Activated naive CD4-positive, alpha-beta T cell treated with anti-CD3 and anti-CD28 coated beads for 36 hours (primary cell): ENCODE measurements at regions not wholly inside any gene's neighbourhood (a gene's known extent, or its start where the extent isn't known, plus 50 kb on each side); places are given as distances from the start of the nearest gene placed in this dataset.

Experiments
- CTCF ChIA-PET: fragments of 350-600 bp; sonication (Branson Sonifier 250); formaldehyde crosslinking; loops from one replicate; lab custom pipeline; 2021; ENCODE audit warnings: antibody characterized with exemption; lab: Charles Lee
- DNase-seq: peaks from one replicate; pipeline ENCODE4 v3.0.0-alpha.2; 2020
- H3K27ac Mint-ChIP-seq: one replicate; pipeline ENCODE4 v1.8.0; 2021; ENCODE audit warnings: mild to moderate bottlenecking, mixed read lengths
- H3K27me3 Mint-ChIP-seq: one replicate; pipeline ENCODE4 v1.8.0; 2021; ENCODE audit warnings: low read depth, mixed read lengths
- H3K36me3 Mint-ChIP-seq: one replicate; pipeline ENCODE4 v1.8.0; 2021; ENCODE audit warnings: low read depth, mixed read lengths
- H3K4me1 Mint-ChIP-seq: one replicate; pipeline ENCODE4 v1.8.0; 2021; ENCODE audit warnings: low read depth, mixed read lengths
- H3K4me3 Mint-ChIP-seq: one replicate; pipeline ENCODE4 v1.8.0; 2021; ENCODE audit warnings: mild to moderate bottlenecking, moderate library complexity, mixed read lengths
- H3K9me3 Mint-ChIP-seq: one replicate; pipeline ENCODE4 v1.8.0; 2021; ENCODE audit warnings: mixed read lengths
- intact Hi-C: fragments of 100-400 bp; cut with micrococcal nuclease; formaldehyde crosslinking; loops from one replicate; pipeline ENCODE4 v1.15.1; 2023

DNA sequence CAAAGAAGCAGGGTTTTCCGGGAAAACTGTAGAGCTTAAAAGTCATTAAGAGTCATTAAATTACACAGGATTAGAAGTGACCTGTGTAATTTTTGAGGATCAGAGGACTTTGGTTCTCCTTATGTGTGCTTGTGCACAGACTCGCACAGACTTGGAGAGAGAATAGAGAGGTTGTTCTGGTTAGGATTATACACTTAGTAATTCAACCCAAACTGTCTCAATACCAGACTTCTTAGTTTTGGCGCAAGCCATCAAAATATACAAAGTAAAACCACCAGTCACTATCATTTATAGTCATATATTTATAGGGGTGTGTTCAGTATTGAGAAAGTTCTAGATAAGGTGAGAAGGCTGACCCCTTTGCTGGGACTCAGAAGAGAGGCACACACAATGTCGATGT, 112.3 kb downstream of the HLX start:
- Mint-ChIP-seq H3K4me3 (no peak overlapping the region), H3K4me1 (no peaks in the 10 kb centered on the region), H3K9me3 (no peaks in the 10 kb centered on the region), H3K27me3 (peaks cover 2% of the 10 kb centered on the region), H3K27ac (no peak overlapping the region), H3K36me3 (no peaks in the 10 kb centered on the region)
- DNase-seq: no peak
- intact Hi-C loops: no loop called here
- CTCF ChIA-PET: no interaction called here

- DNase-seq: no peak
- Mint-ChIP-seq H3K4me1 (no peaks in the 10 kb centered on the region), H3K36me3 (no peaks in the 10 kb centered on the region), H3K27me3 (peaks cover 2% of the 10 kb centered on the region), H3K27ac (no peak overlapping the region), H3K4me3 (no peak overlapping the region), H3K9me3 (no peaks in the 10 kb centered on the region)
- intact Hi-C loops: no loop called here
- CTCF ChIA-PET: interaction anchor here (0.5 kb wide), 1 partner anchor 235 kb away, joined by 3 read pairs; no protein-coding TSS in a partner anchor
Observed at GRCh38 chr1:220991959-220992704, 112.9 kb downstream of the HLX start.

GRCh38 chr1:220992705-220993052, 113.4 kb downstream of the HLX start:
- CTCF ChIA-PET: interaction anchor here (0.5 kb wide), 1 partner anchor 236 kb away, joined by 3 read pairs; no protein-coding TSS in a partner anchor
- Mint-ChIP-seq H3K4me3 (no peak overlapping the region), H3K4me1 (no peaks in the 10 kb centered on the region), H3K27me3 (peaks cover 2% of the 10 kb centered on the region), H3K36me3 (no peaks in the 10 kb centered on the region), H3K9me3 (no peaks in the 10 kb centered on the region), H3K27ac (no peak overlapping the region)
- no peak for DNase-seq
- intact Hi-C loops: no loop called here

GRCh38 chr1:220994671-220995070, 115.4 kb downstream of the HLX start:
- no peaks in the 10 kb centered on the region for H3K4me1 Mint-ChIP-seq
- H3K36me3 Mint-ChIP-seq: no peaks in the 10 kb centered on the region
- H3K27me3 Mint-ChIP-seq: peaks cover 6% of the 10 kb centered on the region
- CTCF ChIA-PET: no interaction called here
- no peak overlapping the region for H3K4me3 Mint-ChIP-seq
- no peak for DNase-seq
- intact Hi-C loops: no loop called here
- H3K27ac Mint-ChIP-seq: no peak overlapping the region
- H3K9me3 Mint-ChIP-seq: no peaks in the 10 kb centered on the region

- CTCF ChIA-PET: no interaction called here
- Mint-ChIP-seq H3K4me3 (no peak overlapping the region), H3K9me3 (no peaks in the 10 kb centered on the region), H3K27ac (no peak overlapping the region), H3K36me3 (no peaks in the 10 kb centered on the region), H3K27me3 (peaks cover 6% of the 10 kb centered on the region), H3K4me1 (no peaks in the 10 kb centered on the region)
- intact Hi-C loops: no loop called here
- no peak for DNase-seq
Observed at GRCh38 chr1:220997791-220998190, 118.5 kb downstream of the HLX start.

- Mint-ChIP-seq H3K27me3 (peaks cover 4% of the 10 kb centered on the region), H3K27ac (no peak overlapping the region), H3K4me3 (no peak overlapping the region), H3K36me3 (no peaks in the 10 kb centered on the region), H3K4me1 (no peaks in the 10 kb centered on the region), H3K9me3 (no peaks in the 10 kb centered on the region)
- CTCF ChIA-PET: no interaction called here
- intact Hi-C loops: no loop called here
- no peak for DNase-seq
Observed at GRCh38 chr1:220999872-221000863, 120.9 kb downstream of the HLX start.

DNA sequence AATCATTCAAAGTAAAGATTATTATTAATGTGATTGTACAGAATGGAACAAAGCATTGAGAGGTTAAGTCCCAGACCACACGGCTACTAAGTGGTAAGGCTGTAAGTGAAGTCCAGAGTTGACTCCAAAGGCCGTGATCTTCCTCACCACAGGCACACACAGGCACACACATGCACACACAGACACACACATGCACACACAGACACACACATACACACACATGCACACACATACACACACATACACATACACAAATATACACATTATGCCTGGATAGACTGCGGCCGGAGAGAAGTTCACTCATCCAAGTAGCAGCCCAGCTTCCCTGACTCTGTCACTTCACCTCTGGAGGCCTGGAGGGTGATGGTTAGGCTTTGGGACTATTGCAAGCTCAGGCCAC, 121.9 kb downstream of the HLX start:
- Mint-ChIP-seq H3K4me3 (no peak overlapping the region), H3K4me1 (no peaks in the 10 kb centered on the region), H3K27ac (no peak overlapping the region), H3K9me3 (no peaks in the 10 kb centered on the region), H3K36me3 (no peaks in the 10 kb centered on the region), H3K27me3 (peaks cover 4% of the 10 kb centered on the region)
- intact Hi-C loops: no loop called here
- no peak for DNase-seq
- CTCF ChIA-PET: no interaction called here

GRCh38 chr1:221002601-221003000, 123.4 kb downstream of the HLX start:
- Mint-ChIP-seq H3K27me3 (peaks cover 4% of the 10 kb centered on the region), H3K4me1 (no peaks in the 10 kb centered on the region), H3K36me3 (no peaks in the 10 kb centered on the region), H3K27ac (no peak overlapping the region), H3K4me3 (no peak overlapping the region), H3K9me3 (no peaks in the 10 kb centered on the region)
- intact Hi-C loops: no loop called here
- CTCF ChIA-PET: no interaction called here
- no peak for DNase-seq

DNA sequence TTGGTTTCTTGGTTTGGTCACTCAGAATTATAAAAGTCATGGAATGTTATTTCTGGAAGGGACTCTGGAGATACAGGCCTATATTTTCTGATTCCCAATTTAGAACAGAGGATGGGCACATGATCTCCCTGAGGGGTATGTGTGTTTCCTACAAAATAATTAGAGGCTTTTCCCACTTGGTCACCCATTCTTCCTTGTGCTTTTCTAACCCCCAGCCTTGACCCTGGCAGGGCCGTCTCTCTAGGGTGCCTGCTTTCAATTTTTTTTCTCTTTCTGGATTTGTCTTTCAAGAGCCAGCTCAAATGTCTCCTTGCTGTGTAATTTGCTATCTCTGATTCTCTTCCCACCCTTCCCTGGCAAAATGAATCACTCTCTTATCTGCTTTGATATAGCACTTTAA, 131.9 kb downstream of the HLX start:
- H3K36me3 Mint-ChIP-seq: no peaks in the 10 kb centered on the region
- H3K4me3 Mint-ChIP-seq: no peak overlapping the region
- no peaks in the 10 kb centered on the region for H3K4me1 Mint-ChIP-seq
- H3K9me3 Mint-ChIP-seq: no peaks in the 10 kb centered on the region
- DNase-seq: no peak
- no peak overlapping the region for H3K27ac Mint-ChIP-seq
- CTCF ChIA-PET: no interaction called here
- intact Hi-C loops: no loop called here
- peaks cover 9% of the 10 kb centered on the region for H3K27me3 Mint-ChIP-seq

DNA sequence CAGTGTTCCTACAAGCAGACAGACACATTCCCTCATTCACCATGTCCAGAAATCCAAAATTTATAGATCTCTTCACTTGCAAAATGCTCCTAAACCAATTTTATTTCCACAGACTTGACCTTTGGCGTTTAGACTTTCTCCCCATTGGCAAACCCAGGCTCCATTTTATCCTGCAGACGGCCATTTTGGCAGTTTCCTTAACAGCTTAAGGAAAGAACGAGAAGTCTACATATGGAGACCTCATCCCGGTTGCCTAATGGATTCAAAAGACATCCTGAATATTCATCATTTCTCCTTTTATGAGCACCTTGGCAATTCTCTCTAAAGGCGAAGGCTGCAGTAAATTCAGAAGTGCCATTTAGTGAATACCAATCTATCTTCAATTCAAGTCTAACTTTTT, 132.9 kb downstream of the HLX start:
- Mint-ChIP-seq H3K9me3 (no peaks in the 10 kb centered on the region), H3K4me3 (no peak overlapping the region), H3K36me3 (no peaks in the 10 kb centered on the region), H3K4me1 (no peaks in the 10 kb centered on the region), H3K27ac (no peak overlapping the region), H3K27me3 (peaks cover 9% of the 10 kb centered on the region)
- DNase-seq: no peak
- CTCF ChIA-PET: no interaction called here
- intact Hi-C loops: no loop called here

DNA sequence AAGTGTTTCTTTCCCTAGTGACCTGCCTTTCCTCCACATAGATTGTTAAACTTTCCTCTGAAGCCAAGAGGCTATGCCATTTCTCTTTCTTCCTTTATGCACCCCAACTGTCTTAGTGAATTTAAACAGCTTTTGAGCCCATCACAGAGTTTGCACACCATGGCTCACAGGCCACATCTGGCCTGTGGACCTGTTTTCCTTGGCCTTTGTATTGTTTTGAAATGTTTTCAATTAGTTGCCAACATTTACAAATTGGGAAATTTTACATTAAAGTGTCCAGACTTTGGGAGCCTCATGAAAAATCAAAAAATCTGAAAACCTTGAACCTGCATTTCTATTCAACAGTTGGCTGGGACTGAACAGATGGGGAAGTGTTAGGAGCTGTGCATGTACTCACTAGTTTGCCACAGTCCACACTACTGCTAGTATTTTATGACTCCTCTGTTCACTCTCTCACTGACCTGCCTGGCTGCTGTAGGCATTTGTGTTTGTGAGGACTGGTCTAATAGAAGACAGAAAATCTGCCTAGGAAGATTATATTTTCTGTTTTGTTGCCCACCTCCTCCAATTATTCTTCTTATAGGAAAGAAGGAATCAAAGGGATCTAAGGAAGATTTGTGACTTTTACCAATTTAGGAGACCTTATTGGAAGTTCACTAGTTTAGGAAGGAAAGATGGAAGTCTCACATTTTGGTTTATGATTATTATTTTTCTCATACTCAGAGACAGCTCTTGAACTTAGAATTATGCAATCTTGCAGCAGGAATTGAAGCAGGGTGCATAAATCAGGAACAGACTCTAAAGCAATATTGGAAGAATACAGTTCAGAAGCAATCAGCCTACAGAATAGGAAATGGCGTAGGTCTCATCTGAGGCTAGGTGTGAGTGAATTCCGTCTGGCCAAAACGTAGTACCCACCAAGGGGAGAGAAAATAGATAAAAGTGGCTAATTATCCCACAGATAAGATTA, 134.7 kb downstream of the HLX start:
- H3K4me3 Mint-ChIP-seq: no peak overlapping the region
- H3K9me3 Mint-ChIP-seq: no peaks in the 10 kb centered on the region
- DNase-seq: no peak
- H3K4me1 Mint-ChIP-seq: no peaks in the 10 kb centered on the region
- no peaks in the 10 kb centered on the region for H3K36me3 Mint-ChIP-seq
- H3K27ac Mint-ChIP-seq: no peak overlapping the region
- CTCF ChIA-PET: no interaction called here
- intact Hi-C loops: no loop called here
- peaks cover 9% of the 10 kb centered on the region for H3K27me3 Mint-ChIP-seq
